ENCODE measurements at regions not wholly inside any gene's neighbourhood (a gene's known extent, or its start where the extent isn't known, plus 50 kb on each side); places are given as distances from the start of the nearest gene placed in this dataset.
A peak's percentile ranks its signal among the peaks of the same experiment; 100 is the strongest.
"Not testable (repeated sequence)": the region's sequence is repeated elsewhere in the genome, so short reads cannot be mapped to it uniquely, and the experiment has no call there.

DNA sequence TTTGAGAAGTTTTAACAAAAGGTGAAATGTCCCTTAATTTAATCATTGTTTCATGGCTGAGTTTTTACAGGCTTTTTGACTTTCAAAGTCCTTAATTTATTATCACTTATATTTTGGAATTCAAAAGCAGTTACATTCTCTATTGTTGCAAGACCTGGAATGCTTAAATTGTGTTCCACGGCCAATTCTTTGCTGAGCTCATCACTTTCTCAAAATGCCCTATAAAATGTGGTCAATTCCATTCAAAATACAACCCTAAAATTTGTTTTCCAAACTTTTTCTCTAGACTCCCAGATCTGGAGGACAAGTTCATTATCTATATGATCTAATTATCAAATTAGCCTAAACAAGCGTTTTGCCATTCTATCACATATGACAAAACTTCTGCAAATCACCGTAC is 1051.2 kb downstream of the TDRD15 start:
- DNase-seq = no peak

DNA sequence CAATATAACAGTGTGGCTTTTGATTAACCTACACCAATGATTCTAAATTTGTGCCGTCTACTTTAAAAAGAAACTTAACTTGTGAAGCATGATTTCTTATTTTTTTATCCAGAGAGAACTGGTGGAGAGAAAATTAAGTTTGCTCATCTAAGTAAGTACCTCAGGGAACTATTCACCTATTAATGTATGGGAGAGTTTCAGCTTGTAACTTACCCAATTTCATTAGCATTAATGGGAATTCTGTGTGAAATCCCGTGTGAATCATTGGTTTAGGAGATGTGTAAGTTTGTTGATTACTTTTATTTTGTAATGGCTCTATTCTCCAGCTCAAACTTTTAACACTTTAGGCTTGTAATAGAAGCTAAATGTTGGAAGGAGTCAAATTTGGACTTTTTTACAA is 1061.5 kb downstream of the TDRD15 start:
- no peak for DNase-seq

DNA sequence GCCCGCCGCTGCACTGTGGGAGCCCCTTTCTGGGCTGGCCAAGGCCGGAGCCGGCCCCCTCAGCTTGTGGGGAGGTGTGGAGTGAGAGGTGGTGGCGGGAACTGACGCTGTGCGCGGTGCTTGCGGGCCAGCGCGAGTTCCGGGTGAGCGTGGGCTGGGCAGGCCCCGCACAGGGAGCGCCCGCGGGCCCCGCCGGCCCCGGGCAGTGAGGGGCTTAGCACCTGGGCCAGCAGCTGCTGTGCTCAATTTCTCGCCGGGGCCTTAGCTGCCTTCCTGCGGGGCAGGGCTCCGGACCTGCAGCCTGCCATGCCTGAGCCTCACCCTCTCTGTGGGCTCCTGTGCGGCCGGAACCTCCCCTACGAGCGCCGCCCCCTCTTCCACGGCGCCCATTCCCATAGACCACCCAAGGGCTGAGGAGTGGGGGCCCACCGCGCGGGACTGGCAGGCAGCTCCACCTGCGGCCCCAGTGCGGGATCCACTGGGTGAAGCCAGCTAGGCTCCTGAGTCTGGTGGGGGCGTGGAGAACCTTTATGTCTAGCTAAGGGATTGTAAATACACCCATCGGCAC is 1062.6 kb downstream of the TDRD15 start:
- not testable (repeated sequence) for DNase-seq

DNA sequence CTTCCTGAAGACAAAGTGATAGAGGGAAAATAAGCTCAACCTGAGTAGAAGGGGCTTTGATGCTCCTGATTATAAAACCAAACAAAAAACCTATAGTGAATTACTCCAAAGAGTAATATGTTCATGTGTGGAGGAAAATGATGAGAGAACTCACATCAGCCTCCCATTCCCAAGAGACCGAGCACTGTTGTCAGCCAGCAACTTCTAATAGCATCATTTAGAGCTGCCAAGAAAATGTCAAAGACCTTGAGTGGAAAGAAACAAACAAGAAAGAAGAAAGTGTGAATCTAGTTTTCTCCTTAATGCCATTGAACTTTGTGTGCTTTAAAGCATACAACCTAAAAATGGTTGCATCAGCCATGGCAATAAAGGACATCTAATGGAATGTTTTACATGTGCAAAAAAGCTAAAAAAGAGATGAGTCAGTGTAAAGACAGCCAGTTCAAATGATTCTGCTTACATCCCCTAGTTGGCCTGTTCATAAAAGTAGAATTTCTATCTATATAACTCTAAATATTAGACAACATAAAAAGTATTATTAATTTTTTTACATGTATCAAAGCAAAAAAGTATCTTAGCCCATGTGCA is 1066.2 kb downstream of the TDRD15 start:
- no peak for DNase-seq

DNA sequence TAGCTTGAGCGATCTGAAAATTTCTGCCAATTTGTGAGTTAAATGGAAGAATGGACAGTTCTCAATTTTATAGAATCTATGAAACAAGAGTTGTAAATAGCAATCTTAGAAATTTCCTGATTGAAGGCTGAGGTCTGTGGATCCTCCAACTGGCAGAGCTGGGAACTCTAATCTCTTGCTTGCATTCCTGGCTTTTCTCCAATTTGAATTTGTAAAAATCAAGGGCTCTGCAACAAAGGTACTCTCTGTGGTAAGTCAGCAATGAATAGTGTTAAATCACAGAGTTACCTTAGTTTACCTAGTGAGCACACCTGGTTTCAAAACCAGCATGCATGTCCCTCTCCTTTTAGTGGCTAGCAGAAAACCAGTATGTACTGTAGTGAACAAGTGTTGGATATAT is 1070.5 kb downstream of the TDRD15 start:
- no peak for DNase-seq

DNA sequence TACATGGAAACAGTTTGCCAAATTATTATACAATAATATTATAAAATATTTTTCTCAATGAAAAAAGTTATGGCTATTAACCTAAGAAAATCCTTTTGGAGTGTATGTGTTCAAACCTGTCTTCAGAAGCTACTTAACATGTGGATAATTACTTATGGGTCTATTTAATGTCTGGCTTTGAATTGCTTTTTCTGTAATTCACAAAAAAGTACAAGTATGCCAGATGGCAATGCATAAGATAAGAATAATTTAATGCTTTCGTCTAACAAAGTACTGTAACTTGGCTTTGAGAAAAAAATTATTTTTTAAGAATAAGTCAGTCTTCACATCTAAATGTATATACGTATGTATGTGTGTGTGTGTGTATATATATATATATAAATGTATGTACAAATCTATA is 1073.0 kb downstream of the TDRD15 start:
- DNase-seq = no peak

DNA sequence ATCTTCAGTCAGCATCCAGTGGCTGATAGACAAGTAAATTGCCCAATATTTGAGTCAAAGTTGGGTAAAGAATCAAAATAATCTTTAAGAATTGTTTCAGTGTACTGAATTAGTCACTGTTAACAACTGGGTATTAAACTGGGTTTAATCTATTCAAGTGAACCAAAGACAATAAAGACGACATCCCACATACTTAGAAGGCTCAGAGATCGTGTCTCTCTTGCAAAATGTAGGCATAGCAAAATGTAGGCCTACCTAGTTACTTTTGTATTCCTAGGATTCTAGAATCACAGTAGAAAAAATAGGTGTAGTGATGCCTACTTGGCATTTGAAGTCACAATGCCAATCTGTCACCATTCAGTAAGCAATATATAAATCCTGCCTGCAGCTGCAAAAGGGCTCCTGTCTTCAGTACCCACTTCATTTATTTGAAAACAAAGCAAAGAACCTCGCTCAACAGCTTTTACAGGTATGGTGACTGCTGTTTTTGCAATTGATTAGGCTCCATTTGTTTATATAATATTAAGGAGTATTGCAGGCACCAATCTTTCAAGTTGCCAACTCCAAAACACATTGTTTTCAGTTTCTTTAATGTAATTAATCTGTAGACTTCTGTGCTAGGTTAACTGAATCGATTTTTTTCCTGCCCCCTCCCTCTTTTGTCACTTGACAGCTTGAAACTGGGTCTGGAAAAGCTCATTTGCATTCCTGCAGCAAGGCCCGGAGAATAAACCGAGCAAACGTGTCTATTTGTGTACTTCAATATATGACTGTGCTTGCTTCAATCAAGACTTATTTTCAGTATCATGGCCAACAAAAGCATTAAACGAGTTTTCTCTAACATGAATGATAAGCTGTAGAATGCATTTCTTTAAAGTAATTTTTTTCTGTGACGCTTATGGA is 1074.9 kb downstream of the TDRD15 start:
- no peak for DNase-seq

DNA sequence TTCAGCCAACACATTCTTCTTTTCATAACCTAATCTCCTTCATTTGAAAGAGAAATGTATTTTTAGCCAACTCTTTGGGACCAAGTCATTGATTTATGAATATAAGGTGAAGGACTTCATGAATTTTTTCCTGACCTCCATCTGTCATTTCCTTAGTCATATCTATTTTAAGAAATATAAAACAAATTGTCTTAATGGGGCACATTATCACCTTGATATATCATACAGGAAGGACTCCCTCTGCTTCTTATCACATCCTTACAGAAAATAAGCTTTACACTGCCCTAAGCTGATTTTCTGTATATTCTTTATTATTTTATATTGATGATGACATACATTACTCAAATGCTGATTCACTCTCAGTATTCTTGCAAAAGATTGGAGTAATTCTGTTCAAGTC is 1076.2 kb downstream of the TDRD15 start:
- DNase-seq = no peak

DNA sequence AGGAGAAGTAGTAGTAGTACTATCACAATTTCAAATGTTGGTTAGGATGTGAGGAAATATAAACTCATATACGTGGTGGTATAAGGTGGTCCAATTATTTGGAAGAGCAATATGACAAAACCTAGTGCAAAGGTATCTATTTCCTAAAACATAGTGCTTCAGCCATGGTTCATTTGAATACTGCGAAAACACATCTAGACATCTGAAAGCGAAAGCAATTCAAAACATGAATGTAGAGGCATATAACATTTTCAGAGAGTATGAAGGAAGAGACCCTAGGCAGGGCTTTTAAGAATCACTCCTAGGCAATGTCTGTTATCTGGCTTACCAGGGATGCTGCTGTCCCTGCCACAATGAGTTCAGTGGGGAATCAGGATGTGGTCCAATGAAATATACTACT is 1085.8 kb downstream of the TDRD15 start:
- no peak for DNase-seq

DNA sequence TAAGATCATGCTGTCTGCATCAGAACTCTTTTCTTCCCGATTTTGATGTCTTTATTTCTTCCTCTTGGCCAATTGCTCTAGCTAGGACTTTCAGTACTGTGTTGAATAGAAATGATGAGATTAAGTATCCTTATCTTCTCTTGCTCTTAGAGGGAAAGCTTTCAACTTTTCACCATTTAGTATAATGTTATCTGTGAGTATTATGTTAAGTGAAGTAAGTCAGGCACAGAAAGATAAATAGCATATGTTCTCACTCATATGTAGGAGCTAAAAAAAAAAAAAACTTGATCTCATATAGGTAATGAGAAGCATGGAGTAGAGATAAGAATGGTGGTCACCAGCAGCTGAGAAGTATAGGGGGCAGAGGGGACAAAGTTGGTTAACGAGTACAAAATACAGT is 1089.5 kb downstream of the TDRD15 start:
- no peak for DNase-seq

DNA sequence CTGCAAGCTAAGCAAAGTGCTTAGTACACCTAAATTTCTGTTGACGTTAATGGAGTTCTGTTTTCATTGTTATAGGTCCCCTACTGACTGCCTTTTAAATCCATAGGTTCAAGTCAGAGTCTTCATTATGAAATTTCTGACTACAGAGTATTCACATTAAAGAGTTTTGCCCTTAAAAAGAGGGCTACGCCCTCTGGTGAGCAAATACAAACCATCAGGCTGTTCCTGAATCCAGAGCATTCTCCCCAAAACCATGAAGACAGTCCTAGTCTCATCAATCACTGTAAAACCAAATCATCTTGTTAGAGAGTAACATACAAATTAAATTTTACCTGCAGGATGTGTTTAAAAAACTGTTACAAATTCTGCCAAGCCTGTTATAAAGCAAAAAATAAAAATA is 1091.7 kb downstream of the TDRD15 start:
- DNase-seq = no peak

DNA sequence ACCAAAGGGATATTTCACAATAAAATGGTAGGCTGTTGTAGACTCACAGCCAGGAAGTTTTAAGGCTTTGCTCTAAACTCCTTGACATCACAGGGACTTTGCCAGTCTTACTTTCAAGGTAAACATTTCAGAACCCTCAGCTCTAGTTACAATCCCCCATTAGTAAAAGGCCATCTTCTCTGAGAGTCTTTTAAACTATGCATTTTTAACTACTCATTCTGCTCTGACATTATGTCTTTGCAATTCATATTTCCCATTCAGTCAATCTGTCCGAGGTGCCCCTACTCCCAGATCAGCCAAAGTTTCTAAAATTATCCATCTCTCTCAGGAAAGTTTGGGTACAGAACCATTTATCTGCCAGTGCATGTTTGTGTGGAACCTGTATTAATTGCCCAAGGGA is 1094.1 kb downstream of the TDRD15 start:
- DNase-seq = no peak

DNA sequence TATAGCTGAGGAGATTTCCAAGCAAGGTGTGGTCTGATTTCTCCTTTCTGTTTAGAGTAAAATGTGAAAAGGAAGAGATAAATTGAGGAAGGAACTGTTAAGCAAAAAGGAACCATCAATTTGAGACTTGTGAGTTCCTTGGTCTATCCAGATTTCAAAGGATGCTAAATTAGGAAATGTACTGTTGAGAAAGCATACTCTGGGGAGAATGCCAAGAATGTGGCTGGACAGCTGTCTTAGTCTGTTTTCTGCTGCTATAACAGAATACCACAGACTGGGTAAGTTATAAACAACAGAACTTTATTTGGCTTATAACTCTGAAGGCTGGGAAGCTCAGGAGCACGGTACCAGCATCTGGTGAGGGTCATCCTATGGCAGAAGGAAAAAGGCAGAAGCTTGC is 1097.2 kb downstream of the TDRD15 start:
- no peak for DNase-seq

DNA sequence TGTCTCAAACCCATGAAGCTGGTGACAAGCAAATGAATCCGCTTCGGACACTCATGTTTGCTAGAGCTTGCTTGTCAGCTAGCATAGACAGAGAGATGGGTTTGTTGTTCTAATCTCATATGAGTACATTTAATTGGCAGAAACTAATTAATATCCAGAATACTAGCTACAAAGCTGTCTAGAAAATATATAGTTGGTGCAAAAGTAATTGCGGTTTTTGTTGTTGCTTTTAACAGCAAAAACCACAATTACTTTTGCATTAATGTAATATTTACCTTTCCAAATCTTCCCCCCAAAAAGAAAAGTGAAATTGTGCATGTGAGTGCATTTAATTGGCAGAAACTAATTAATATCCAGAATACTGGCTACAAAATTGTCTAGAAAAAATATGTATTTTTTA is 1115.2 kb downstream of the TDRD15 start:
- no peak for DNase-seq

DNA sequence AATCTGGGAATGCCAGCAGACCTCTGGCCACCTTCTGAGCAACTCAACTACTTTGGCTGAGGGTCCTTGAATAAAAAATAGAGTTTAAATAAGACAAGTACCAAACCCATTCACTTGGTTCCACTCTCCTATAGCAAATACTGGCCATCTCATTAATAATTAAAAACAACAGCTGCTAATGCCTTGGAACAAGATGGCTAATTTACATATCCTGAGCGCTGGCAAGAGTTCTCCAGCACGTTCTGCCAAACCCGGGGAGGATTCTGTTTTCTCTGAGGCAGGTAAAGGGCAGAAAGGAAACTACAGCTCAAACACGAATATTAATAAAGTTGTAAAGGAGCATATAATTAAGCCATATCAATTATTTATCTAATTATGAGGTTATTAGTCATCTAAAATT is 1123.7 kb downstream of the TDRD15 start:
- no peak for DNase-seq

DNA sequence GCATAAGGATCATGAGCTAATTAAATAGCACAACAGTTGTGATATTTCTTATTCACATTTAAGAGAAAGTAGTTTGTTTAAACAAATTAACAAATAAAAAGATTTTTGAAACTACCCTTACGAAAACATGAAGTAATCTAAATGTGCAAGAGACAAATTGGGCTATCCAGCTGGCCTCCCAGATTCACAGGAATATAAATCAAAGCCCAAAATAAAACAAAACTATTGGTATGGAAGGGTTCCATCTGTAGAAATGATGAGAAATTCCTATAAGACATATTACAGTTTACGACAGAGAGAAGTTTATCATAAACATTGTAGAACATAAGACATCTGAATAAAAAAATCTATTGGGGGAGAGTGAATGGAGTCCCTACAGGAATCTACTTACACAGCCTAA is 1125.1 kb downstream of the TDRD15 start:
- no peak for DNase-seq

DNA sequence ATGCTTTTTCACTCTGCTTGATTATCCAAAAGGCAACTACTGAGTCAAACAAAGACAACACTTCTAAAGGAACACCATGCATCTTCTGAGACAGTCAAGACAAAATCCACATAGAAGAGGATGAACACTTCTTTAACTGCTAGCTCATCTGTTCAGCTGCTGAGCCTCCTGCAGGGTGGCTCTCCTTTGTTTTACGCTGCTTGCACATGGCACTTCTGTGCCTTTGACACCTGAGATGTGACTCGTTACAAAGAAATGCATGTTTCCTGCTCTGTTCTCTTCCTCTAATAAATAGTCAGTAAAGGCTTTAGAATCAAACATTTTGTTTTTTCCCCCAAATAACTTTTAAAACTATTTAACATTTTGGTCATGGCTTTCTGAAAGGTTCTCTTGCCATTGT is 1129.4 kb downstream of the TDRD15 start:
- no peak for DNase-seq

DNA sequence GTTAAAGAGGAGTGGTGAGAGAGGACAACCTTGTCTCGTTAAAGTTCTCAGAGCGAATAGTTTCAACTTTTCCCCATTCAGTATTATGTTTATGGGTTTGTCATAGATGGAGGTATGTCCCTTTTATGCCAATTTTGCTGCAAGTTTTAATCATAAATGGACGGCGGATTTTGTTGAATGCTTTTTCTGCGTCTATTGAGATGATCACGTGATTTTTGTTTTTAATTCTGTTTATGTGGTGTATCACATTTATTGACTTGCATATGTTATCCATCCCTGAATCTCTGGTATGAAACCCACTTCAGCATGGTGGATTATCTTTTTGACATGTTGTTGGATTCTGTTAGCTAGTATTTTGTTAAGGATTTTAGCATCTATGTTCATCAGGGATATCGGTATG is 1123.8 kb upstream of the KLHL29 start:
- no peak for DNase-seq

DNA sequence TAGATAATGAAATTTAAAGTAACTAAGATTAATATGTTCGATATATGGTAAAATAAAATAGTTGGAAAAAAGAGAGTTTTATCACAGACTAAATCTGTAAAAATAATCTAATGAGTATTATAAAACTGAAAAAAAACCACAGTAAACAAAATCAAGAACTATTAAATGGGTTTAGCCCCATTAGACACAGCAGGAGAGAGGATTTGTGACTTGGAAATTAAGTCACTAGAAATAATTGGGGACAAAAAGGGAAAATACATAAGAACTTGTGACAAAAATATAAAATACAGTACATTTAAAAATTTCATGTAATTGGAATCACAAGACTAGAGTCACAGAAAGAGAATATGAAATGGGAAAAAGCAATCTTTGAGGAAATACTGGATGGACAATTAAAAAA is 1114.6 kb upstream of the KLHL29 start:
- no peak for DNase-seq

DNA sequence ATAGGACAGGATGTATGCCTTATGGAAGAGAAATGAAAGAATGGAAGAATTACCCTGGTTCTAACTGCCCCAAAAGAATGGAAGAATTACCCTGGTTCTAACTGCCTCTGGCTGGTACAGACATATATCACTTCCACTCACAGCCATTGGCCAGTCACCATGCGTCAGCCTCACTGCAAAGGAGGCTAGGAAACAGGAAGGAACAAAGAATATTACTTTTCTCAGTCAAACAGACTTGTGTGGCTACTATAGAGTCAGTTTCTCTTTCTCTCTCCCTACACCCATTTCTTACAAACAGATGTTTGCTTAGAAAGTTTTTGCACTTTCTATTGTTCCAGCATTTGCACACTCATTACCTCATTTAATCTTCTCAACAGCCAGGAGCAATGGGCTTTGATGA is 1111.1 kb upstream of the KLHL29 start:
- DNase-seq = no peak

DNA sequence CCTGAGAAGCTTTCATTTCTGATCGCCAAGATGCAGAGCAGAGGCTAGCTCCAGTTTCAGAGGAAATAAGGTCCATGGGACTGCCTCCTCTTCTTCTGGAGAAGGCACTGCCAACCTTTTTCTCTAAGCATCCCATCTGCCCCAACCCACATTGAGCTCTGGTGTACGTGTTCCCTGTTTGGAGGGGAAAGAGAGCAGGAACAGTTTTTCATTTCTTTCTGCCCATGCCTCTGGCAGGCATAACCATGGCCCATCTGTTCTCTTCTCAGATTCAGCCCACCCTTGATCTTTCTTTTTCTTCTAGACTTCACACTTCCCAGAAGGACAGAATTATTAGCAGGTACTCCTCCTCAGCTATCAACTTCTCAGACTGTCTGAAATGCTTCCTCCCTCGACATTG is 1110.3 kb upstream of the KLHL29 start:
- DNase-seq = no peak

DNA sequence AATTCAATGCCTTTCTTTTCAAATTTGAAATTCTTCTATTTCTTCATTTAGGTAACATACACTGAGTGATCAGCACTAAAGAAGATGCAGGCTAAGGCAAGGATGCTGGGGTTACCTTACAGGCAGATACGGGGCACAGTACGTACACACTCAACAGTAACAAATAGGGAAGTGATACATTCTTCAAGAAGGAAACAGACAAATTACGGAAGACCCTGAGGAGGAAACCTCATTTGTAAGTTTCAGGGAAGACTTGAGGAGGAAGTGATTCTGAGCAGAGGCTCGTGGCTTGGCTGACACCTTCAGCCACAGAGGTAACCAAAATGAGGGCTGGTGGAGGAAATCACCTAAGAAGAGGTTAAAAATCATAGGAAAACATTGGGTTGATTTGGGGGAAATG is 1108.3 kb upstream of the KLHL29 start:
- DNase-seq = no peak

DNA sequence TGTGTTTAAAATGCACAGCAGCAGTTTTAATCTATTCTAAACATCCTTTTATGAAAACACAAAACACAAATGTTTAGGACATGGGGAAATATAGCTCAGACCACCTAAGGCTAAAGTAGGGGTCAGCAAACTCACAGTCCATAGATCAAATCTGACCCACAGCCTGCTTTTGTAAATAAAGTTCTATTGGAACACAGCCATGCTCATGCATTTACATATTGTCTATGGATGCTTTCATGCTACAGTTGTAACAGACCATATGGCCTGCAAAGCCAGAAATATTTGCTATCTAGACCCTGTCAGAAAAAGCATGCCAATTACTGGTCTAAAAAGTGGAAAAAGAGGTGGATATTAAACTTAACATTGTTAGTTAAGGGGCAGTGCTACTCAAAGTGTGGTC is 1105.4 kb upstream of the KLHL29 start:
- DNase-seq = no peak

DNA sequence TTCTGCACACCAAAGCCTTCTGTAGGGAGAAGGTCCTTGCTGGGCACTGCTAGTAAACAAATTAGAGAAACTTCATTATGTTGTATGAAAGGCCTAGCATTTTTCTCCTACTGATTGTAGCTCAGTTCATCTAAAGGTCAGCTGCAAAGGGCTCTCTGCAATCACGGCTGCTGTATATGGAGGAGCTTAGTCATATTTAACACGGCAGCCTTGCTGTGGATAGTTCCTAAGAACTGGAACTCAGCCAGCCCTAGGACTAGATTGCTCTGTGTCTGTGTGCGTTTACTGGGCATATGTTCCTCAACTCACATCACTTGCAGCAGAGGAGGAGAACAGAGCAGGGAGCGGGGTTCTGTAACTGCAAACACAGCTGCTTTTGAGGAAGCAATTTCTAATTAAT is 1103.9 kb upstream of the KLHL29 start:
- DNase-seq = peak; percentile 64 to 89

DNA sequence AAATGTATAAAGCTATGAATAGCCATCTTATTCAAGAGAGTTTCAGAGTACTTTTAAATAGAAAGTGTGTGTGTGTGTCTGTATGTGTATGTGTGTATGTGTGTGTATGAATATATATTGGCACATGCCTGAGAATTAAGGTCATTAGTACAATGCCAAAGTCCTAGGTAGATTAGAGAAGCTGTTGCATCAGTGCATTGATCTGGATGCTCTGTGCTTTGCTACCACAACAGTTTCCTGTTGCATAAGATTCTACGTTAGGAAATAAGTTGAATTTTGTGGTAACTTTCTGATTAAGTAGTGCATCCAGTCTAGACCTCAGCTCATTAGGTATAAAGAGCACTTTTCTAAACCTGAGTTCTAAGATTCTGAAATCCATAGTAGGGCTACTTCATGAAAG is 1102.8 kb upstream of the KLHL29 start:
- DNase-seq = no peak
